LHCN-M2 (cell line): ENCODE measurements at regions not wholly inside any gene's neighbourhood (a gene's known extent, or its start where the extent isn't known, plus 50 kb on each side); places are given as distances from the start of the nearest gene placed in this dataset.
A peak's percentile ranks its signal among the peaks of the same experiment; 100 is the strongest.
"Not testable (repeated sequence)": the region's sequence is repeated elsewhere in the genome, so short reads cannot be mapped to it uniquely, and the experiment has no call there.

ENCODE experiments used
- DNase-seq: peaks from one replicate; pipeline ENCODE4 v3.0.0-alpha.2; 2012; ENCODE audit warnings: low read depth

DNA sequence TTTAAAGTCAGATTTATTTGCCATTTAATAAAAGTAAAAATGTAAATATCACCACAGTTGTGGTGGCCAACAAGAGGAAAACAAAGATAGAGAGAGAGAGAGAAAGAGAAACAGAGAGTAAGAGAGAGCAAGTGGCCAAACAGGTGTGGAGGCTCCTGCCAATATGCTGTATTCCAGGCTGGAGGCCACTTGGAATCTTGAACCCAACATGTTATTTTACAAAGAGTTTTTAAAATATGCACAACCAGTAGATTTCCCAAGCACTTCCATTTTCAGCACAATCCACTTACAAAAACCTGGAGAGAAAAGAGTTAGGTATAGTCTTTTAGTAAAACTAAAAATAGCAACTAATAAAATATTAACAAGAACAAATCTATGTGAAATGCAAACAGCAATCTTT is 1323.1 kb upstream of the CITED2 start:
- DNase-seq = no peak

DNA sequence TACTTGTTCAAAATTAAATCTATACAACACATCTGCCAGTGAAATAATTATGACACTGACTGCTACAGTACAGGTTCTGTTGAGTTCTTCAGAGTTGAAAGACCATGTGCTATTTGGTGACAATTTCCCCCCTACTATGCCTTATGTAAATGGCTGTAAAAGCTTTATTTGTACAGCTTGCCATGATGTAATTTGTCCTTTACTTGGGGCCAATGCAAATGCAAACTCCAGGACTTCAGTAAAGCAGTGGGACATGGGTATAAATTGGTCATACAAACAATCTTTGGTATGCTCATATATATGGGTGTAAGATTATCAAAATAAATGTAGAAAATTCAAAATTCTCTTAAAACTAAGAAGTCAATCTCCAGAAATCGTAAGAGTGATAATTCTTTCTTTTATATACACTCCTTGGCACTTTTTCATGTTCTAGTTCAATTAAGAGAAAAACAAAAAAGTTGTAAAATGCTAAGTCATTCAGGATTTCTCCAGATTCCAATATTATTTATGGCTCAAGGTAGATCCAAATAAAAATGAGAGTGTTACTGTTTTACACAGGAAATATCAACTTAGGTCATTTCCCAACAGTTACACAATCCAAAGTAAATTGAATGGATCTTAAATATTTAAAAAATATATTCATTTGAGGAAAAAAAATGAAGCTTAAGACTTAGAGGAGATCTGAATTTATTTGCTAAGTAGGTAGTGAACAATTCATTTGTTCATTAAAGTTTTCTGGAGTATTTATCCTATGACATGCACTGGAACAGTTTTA is 1310.5 kb upstream of the CITED2 start:
- no peak for DNase-seq

DNA sequence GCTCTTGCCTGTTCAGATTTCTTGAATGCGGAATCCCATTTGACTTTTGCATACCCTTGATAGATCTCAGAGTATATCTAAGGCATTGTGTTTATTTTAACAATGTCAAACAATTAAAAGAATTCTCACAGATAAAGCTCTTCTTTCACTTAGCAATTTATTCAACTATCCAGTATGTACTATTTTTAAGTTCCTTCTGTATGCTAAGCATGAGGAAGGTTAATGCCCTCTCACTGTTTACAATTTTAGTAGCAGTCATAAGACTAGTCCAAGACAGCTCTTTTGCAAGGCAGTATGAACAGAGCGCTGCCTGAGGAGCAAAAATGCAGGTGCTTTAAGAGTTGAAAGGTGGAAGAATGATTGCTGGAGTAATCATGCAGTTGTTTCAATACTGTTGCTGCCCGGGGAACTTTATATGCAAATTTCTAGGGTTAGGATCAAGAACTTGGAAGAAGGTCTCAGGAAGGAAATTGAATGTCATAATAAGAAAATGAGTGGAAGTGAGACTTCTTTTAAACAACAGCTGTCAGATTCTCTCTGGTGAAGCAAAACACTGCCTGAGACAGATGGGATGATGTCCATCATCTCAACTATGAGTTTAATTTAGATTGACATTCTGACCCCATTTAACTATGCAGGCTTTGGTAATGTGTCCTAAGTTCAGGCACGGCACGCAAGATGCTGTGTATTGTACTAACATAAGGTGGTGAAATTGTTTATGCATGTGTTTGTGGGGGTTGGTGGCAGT is 1303.5 kb upstream of the CITED2 start:
- DNase-seq = no peak

DNA sequence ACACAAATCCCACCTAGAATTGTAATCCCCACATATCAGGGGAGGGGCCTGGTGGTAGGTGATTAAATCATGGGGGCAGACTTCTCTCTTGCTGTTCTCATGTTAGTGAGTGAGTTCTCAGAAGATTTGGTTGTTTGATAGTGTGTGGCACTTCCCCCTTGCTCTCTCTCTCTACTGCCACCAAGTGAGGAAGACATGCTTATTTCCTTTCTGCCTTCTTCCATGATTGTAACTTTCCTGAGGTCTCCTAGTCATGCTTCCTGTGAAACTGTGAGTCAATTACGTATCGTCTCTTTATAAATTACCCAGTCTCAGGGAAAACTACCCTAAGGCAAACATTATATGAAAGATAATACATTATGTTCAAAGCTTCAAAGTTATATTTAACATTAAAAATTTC is 1297.5 kb upstream of the CITED2 start:
- DNase-seq = peak; percentile 23

DNA sequence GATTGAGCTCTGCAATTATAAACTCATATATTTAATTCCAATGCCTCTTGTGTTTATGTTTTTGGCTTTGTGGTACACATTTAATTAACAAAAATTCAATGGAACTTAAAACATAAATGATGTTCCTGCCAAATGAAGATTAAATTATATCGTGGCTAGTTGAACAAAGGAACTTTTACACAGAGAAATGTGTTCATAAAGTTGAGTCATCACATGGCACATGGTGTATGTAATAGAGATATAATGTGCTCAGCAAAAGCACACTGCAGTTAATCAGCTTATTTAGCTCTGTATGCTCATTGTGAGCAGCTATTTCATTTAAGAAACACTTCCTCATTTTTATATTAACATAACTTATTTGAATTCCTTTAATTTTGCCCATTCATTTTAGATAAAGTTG is 1295.6 kb upstream of the CITED2 start:
- peak; percentile 50 for DNase-seq

DNA sequence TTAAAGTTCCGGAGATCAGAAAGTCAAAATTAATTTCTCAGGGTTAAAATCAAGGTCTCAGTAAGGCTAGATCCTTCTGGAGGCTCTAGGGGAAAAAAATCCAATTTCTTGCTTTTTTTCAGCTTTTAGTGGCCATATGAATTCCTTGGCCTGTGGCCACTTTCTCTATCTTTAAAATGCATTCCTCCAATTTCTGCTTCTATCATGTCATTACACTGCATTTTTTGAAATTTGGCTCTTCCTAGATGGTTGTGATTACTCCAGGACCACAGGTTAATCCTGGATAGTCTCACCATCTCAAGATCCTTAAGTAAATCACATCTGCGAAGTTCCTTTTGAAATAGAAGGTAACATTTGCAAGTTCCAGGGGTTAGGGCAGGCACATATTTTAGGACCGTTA is 1294.9 kb upstream of the CITED2 start:
- DNase-seq = no peak

DNA sequence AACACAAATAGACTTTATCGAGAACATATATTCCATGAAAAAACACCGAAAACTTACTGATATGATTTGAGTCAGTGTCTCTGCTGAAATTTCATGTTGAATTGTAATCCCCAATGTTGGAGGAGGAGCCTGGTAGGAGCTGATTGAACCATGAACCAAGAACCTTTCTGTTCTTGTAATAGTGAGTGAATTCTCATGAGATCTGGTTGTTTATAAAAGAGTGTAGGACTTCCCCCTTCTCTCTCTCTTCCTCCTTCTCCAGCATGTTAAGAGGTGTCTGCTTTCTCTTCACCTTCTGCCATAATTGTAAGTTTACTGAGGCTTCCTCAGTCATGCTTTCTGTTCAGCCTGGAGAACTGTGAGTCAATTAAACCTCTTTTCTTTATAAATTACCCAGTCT is 1289.3 kb upstream of the CITED2 start:
- DNase-seq = no peak

DNA sequence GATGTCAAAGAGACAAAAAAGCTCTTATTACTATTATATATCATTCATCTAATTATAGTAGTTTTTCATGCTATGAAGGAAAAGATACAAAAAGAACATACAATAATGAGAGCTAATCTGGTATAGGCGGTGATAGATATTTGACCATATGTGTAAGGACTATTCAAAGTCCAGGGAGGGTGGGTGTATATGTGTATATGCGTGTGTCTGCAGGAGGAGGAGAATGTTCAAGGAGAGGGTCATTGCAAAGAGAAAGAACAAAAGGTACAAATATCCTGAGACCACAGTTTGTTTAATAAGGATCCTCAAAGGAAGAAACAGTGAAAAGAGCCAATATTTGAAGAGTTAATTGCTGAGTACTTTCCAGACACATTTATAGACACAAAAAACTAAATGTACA is 1288.6 kb upstream of the CITED2 start:
- DNase-seq = no peak

DNA sequence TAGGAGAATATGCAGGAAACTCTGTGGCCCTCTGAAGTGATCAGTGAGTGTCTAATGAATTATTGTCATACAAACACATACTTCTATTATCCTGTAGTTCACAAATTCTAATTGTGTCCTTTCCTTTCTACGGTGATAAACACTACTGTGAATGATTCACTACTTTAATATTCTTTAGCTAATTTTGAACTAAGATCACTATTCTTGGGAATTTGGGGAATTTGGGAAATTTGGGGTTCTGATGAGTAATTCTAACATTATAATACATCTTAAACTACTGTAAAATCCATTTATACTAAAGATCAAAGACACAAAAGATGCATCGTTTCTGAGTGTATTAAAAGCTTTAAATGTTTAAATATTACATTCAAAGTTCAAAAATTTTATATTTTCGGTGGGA is 1287.2 kb upstream of the CITED2 start:
- peak; percentile 26 for DNase-seq

DNA sequence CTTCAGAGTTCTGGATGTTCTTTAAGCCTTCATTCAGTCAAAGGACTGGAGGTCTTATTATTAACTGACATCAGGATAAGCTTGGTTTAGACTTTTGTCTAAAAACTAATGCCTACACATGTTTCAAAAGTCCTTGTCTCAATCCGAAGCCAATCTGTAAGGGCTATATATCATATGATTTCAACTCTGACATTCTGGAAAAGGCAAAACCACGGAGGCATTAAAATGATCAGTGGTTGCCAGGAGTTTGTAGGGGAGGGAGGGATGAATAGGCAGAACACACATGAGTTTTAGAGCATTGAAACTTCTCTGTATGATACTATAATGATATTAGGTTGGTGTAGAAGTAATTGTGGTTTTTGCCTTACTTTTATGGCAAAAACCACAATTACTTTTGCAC is 1285.8 kb upstream of the CITED2 start:
- DNase-seq = no peak

DNA sequence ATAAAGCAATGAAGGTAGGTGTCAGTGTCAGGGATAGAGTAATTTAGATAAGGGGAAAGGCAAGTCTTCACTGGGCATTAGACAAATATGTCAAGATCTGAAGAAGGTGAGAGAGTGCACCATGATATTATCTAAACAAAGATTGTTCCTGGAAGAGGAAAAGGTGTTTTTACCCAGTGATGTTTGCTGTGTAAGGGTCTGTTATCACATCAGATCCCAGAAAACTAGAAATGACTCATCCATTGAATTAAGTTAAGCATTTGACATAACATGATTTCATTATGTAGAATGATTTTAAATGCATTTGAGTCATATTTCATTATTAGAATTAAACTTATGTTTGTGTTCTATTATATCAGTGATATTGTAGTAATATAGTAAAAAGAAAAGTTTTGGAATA is 1279.5 kb upstream of the CITED2 start:
- no peak for DNase-seq

DNA sequence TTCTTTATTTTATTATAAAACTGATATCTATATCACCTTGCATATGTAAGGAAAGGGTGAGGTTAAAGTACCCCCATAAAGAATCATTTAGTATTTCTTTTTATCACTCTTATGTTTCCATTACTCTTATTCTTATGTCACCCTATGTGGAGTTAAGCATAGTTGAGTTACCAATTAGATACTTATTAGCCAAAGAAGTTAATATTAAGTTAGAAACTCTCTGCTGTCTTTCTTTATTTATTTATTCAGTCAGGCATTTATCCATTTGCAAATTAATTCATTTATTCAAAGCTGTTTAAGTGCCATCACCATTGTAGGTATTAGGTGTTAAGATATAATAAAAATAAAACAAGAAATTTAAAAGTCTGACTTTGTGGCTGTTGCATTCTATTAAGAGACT is 1279.1 kb upstream of the CITED2 start:
- no peak for DNase-seq

DNA sequence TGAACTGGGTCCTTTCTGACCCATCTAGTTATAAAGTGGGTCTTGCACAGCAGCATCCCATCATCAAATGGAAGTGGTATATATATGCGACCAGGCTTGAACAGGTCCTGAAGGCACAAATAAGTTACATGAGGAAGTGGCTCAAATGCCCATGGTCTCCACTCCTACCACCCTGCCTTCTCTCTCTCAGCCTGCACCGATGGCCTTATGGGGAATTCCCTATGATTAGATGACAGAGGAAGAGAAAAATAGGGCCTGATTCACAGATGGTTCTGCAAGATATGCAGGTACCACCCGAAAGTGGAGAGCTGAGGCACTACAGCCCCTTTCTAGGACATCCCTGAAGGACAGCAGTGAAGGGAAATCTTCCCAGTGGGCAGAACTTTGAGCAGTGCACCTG is 1275.1 kb upstream of the CITED2 start:
- not testable (repeated sequence) for DNase-seq

DNA sequence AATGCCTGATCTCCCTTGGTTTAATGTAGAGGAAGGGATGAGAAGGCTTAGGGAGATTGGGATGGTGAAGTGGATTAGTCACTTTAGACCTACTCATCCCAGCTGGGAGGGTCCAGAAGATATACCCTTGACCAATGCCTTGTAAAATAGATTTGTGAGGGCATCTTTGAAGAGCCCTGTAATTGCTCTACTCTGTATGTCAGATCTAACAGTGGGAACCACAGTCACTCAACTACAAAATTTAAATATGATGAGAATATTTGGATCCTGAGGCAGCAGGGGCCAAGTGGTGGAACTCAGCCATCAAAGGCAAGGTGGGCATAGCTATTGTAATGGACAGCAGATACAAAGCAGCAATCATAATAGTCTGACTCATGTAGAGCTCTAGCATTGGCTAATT is 1272.9 kb upstream of the CITED2 start:
- DNase-seq = not testable (repeated sequence)

DNA sequence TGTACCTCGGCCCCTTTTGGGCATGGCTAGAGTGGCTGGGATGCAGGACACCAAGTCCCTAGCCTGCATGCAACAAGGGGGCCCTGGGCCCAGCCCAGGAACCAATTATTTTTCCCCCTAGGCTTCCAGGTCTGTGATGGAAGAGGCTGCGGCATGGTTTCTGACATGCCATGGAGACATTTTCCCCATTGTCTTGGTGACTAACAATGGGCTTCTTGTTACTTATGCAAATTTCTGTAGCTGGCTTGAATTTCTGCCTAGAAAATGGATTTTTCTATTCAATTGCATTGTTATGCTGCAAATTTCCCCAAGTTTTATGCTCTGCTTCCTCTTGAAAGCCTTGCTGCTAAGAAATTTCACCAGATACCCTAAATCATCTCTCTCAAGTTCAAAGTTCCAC is 1269.6 kb upstream of the CITED2 start:
- DNase-seq = no peak

DNA sequence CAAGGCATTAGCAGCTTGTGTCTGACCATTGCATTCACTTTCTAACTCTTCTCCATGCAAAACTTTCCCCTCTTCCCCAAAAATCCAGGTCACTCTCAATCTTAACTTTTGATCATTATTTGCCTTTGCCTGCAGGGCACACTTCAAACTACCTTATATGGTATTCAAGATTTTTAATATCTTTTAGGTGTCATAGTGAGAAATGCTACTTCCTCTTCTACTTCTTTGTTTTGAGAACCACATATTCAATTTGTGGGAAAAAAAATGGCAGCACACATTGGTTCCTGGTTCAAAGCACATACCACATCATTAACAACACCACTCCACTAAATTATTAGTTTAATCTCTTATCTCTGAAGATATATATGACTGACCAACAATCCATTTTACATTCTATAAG is 1267.0 kb upstream of the CITED2 start:
- DNase-seq = no peak

DNA sequence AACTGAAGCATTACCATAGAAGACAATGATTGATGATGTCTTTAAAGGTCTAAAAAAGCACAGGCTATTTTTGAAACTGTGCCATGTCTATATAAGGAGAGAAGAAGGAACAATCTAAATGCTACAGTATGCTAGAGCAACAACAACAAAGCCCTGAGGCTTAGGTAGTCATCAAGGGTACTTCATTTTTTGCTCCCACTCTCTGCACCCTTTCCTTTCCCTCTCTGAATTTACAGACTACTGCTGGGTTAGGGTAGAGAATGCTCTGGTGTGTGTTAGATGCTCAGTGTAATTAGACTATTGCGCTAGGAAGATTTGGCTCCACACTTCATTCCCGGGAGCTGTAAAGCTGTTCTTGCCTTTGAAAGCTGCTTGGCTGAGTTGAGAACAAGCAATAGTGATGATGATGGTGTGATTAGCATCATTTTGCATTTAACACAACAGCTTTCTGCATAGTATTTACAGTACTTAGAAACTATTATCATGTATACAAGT is 1262.5 kb upstream of the CITED2 start:
- DNase-seq = no peak

DNA sequence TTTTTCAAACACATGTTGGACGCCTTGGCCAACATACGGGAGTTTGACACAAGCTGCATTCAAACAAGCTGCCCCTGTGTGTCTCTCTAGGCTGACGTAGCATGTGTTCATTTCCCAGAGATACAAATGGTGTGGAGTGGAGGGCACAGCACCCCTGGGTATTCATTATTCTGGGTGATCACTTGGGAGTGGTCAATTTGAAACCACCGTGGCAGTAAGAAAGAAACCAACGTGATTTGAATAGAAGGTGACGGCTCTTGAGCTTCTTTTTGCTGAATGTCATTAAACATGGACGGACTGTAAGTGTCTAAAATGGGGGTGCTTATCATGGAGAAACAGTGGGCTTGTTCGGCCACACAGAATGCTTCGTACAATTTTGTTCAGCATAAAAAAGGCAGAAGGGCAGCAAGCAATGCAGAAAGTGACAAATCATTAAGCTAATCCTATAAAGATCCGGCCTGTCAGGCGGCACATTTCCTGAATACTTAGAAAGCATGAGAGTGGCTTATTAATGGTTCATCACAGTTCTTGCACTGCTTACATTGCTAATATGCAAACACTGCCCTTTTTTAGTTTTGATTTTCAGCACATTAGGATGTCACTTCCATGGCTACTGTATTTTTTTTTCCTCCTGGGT is 1261.9 kb upstream of the CITED2 start:
- DNase-seq = no peak

DNA sequence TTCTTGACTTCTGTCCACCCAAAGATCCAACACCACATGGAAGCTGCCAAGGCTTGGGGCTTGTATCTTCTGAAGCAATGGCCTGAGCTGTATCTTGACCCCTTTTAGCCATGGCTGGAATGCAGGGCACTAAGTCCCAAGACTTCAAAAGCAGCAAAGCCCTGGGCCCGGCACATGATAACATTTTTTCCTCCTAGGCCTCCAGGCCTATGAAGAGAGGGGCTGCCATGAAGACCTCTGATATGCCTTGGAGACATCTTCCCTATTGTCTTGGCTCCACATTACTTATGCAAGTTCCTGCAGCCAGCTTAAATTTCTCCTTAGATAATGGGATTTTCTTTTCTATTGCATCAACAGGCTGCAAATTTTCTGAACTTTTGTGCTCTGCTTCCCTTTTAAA is 1252.6 kb upstream of the CITED2 start:
- DNase-seq = no peak

DNA sequence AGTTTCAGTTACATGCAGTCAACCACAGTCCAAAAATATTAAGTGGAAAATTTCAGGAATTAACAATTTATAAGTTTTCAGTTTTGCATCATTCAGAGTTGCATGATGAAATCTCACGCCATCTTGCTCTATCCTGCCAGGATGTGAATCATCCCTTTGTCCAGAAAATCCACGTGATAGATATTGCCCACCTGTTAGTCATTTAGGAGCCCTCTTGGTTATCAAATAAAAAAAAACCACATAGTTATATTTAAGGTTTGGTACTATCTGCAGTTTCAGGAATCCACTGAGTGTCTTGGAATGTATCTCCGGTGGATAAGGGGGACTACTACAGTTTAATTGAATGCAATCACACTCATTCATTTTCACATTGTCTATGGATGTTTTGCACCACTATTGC is 1249.0 kb upstream of the CITED2 start:
- DNase-seq = peak; percentile 85

DNA sequence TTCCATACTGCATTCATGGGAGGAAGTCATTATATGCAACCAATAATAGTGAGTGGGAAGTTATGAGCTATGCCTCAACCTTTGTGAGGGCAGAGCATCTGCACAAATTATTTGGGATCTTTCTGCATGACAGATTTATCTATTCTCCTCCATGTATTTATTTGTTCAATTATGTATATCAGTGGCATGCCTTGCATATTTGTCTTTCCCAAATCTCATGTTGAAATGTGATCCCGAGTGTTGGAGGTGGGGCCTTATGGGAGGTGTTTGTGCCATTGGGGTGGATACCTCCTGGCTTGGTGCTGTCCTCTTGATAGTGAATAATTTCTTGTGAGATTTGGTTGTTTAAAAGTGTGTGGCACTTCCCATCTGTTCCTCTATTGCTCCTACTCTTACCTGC is 1246.0 kb upstream of the CITED2 start:
- DNase-seq = no peak

DNA sequence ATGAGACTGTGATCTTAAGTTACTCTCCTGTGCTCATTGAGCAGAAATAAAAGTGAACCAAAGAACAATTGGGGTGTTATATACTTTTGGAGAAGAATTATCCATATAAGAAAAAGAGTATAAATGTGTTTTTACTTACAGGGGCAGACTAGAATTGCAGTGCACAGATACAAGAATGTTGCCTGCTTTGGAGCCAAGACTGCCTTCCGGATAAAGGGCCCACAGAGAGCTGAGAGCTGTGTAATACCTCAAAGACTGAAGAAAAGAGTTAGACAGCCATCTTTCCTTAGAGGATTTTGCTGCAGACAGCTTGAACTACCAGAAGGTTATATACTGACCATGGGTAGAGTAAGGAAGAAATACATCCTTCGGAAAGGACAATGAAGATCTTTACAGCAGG is 1235.5 kb upstream of the CITED2 start:
- no peak for DNase-seq

DNA sequence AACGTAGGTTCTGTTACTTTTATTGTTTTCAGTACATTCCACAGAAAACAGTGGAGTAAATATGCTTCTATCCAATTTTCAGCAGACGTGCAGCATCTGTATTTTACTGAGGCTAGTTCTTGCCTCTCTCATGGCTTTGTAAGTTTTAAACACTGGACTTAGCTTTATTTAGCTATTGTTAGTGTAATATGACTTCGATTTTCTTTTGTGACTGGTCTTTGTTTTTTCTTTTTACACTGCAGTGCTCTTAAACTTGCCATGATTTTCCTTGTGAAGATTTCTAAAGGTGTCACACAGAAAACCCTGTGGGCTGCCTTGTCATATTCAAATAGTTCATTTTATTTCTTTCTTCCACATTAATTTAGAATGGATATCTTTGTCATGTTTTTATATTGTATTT is 1234.9 kb upstream of the CITED2 start:
- DNase-seq = no peak
